ENCODE measurements at regions not wholly inside any gene's neighbourhood (a gene's known extent, or its start where the extent isn't known, plus 50 kb on each side); places are given as distances from the start of the nearest gene placed in this dataset.

- no peak for TF ChIP-seq CSRNP3 (CRISPR knock-in tag; IDR thresholded peaks at IDR 0.05)
- no peak for TF ChIP-seq TSHZ2 (CRISPR knock-in tag; IDR thresholded peaks at IDR 0.05)
- TF ChIP-seq PATZ1 (CRISPR knock-in tag; IDR thresholded peaks at IDR 0.05; ENCODE audit: borderline replicate concordance), result no peak
- no peak for TF ChIP-seq GLIS3 (CRISPR knock-in tag; IDR thresholded peaks at IDR 0.05)
- TF ChIP-seq ARNTL (CRISPR knock-in tag; IDR thresholded peaks at IDR 0.05; ENCODE audit: borderline replicate concordance, low read depth), result no peak
- TF ChIP-seq RARB (CRISPR knock-in tag; IDR thresholded peaks at IDR 0.05), result no peak
- no peak for TF ChIP-seq ZFP30 (CRISPR knock-in tag; IDR thresholded peaks at IDR 0.05)
- TF ChIP-seq ZC3H10 (CRISPR knock-in tag; IDR thresholded peaks at IDR 0.05), result no peak
- TF ChIP-seq ZFP3 (CRISPR knock-in tag; IDR thresholded peaks at IDR 0.05), result no peak
Observed at GRCh38 chr2:133943108-133943507, 310.8 kb upstream of the MGAT5 start.

All from SK-N-SH treated with all-trans-retinoic acid at 6 μM for 48 hours (cell line).